Smooth muscle cell (in vitro differentiated cells): ENCODE measurements at regions not wholly inside any gene's neighbourhood (a gene's known extent, or its start where the extent isn't known, plus 50 kb on each side); places are given as distances from the start of the nearest gene placed in this dataset.

Experiments used
- DNase-seq: peaks from one replicate; lab custom pipeline; 2025; ENCODE audit not compliant: unreplicated experiment; lab: John Stamatoyannopoulos, UW
- H2AFZ ChIP-seq: fragments of 200-600 bp; sonication (generic); 2 replicates; pipeline ENCODE4 v1.6.0; 2016; ENCODE audit warnings: antibody characterized with exemption, low read depth, mild to moderate bottlenecking
- H3F3A ChIP-seq: fragments of 200-600 bp; sonication (generic); 2 replicates; pipeline ENCODE4 v1.6.0; 2017; ENCODE audit warnings: antibody characterized with exemption, low read depth
- H3K27ac ChIP-seq: fragments of 200-600 bp; sonication (generic); 2 replicates; pipeline ENCODE4 v1.5.1; 2016; ENCODE audit warnings: low read depth, mild to moderate bottlenecking
- H3K27me3 ChIP-seq: fragments of 200-600 bp; sonication (generic); 2 replicates; pipeline ENCODE4 v1.6.1; 2016; ENCODE audit warnings: low read depth, mild to moderate bottlenecking
- H3K36me3 ChIP-seq: fragments of 200-600 bp; sonication (generic); 2 replicates; pipeline ENCODE4 v1.5.1; 2016; ENCODE audit warnings: low read depth
- H3K4me1 ChIP-seq: fragments of 200-600 bp; sonication (generic); 2 replicates; pipeline ENCODE4 v1.5.1; 2016; ENCODE audit warnings: low read depth
- H3K4me2 ChIP-seq: fragments of 200-600 bp; sonication (generic); 2 replicates; pipeline ENCODE4 v1.6.0; 2016; ENCODE audit warnings: mild to moderate bottlenecking
- H3K4me3 ChIP-seq: fragments of 200-600 bp; sonication (generic); 2 replicates; pipeline ENCODE4 v1.5.1; 2016; ENCODE audit warnings: mild to moderate bottlenecking
- H3K79me2 ChIP-seq: fragments of 200-600 bp; sonication (generic); 2 replicates; pipeline ENCODE4 v1.6.0; 2016; ENCODE audit warnings: low read depth, mild to moderate bottlenecking
- H3K9ac ChIP-seq: fragments of 200-600 bp; sonication (generic); 2 replicates; pipeline ENCODE4 v1.6.0; 2016; ENCODE audit warnings: low read depth
- H3K9me3 ChIP-seq: fragments of 200-600 bp; sonication (generic); replicated peaks from 2 replicates; pipeline ENCODE4 v1.5.1; 2016; ENCODE audit warnings: low read depth
- H4K20me1 ChIP-seq: fragments of 200-600 bp; sonication (generic); 2 replicates; pipeline ENCODE4 v1.6.0; 2016; ENCODE audit warnings: low read depth
- WGBS: methylation state at CpG from one replicate; pipeline ENCODE4 v1.1.7; 2016; ENCODE audit warnings: low lambda C conversion rate; 5-methylcytosine and 5-hydroxymethylcytosine counted together
- TF ChIP-seq, protein P1 (sequence below): fragments of 200-600 bp; sonication (generic); IDR thresholded peaks from 2 replicates; pipeline ENCODE4 v1.5.1; 2017; ENCODE audit warnings: borderline replicate concordance, mild to moderate bottlenecking, antibody characterized with exemption; ENCODE audit not compliant: insufficient read depth, poor library complexity, severe bottlenecking

DNA sequence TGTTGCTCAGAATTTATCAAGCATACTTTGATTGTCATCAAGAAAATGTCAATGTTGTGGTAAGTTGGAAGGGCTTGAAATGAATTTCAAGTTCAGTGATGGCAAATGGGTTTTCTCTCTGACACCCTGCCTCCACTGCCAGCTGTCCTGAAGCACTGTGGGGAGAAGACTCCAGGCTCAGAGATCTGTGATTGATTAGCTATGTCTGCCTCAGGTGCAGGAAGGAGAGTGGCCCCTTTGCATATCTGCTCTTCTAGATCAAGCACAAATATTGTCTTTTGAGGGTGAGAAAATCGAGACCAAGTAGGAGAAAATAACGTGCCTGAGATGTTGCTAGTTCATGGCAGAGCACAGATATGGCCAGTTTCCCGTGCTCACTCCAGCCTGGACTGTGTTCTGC, 178.8 kb upstream of the GLI2 start:
- Histone ChIP-seq H3K9me3 (no peaks in the 10 kb centered on the region), H3K9ac (no peak overlapping the region), H3K4me2 (no peak overlapping the region), H2AFZ (no peak overlapping the region), H4K20me1 (no peaks in the 10 kb centered on the region), H3K79me2 (no peaks in the 10 kb centered on the region), H3K36me3 (no peaks in the 10 kb centered on the region), H3K4me3 (no peak overlapping the region), H3K4me1 (peaks cover 7% of the 10 kb centered on the region), H3F3A (peaks cover 10% of the 10 kb centered on the region), H3K27ac (no peak overlapping the region), H3K27me3 (peaks cover 5% of the 10 kb centered on the region)
- 66% methylated on average over 3 of the region's 3 CpGs for WGBS
- no peak for DNase-seq
- TF ChIP-seq, protein P1, sequence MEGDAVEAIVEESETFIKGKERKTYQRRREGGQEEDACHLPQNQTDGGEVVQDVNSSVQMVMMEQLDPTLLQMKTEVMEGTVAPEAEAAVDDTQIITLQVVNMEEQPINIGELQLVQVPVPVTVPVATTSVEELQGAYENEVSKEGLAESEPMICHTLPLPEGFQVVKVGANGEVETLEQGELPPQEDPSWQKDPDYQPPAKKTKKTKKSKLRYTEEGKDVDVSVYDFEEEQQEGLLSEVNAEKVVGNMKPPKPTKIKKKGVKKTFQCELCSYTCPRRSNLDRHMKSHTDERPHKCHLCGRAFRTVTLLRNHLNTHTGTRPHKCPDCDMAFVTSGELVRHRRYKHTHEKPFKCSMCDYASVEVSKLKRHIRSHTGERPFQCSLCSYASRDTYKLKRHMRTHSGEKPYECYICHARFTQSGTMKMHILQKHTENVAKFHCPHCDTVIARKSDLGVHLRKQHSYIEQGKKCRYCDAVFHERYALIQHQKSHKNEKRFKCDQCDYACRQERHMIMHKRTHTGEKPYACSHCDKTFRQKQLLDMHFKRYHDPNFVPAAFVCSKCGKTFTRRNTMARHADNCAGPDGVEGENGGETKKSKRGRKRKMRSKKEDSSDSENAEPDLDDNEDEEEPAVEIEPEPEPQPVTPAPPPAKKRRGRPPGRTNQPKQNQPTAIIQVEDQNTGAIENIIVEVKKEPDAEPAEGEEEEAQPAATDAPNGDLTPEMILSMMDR, result no peak

GRCh38 chr2:120558847-120559246, 176.8 kb upstream of the GLI2 start:
- TF ChIP-seq, protein P1, result no peak
- H2AFZ ChIP-seq, result no peak overlapping the region
- no peaks in the 10 kb centered on the region for H3K9me3 ChIP-seq
- H3K9ac ChIP-seq, result peak overlapping the region; percentile 77
- peaks cover 10% of the 10 kb centered on the region for H3F3A ChIP-seq
- no peaks in the 10 kb centered on the region for H4K20me1 ChIP-seq
- H3K27me3 ChIP-seq, result peaks cover 5% of the 10 kb centered on the region
- no peak overlapping the region for H3K4me3 ChIP-seq
- peak overlapping the region; percentile 28 for H3K4me2 ChIP-seq
- H3K36me3 ChIP-seq, result no peaks in the 10 kb centered on the region
- H3K4me1 ChIP-seq, result peaks cover 7% of the 10 kb centered on the region
- H3K79me2 ChIP-seq, result no peaks in the 10 kb centered on the region
- 41% methylated on average over 3 of the region's 3 CpGs for WGBS
- H3K27ac ChIP-seq, result peak overlapping the region; percentile 99
- no peak for DNase-seq

DNA sequence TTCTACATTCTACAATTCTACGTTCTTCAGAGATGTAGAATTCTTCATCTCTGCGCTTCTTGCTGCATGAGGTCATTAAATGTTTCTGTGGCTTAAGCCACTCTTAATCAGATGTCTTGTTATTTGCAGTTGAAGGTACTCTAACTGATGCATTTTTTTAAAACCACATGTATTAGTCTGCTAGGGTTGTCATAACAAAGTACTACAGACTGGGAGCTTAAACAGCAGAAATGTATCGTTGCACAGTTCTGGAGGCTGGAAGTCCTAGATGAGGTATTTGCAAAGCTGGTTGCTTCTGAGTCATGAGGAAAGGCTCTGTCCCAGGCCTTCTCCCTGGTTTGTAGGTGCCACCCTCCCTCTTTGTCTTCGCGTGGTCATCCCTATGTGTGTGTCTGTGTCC, 176.3 kb upstream of the GLI2 start:
- no peak for DNase-seq
- Histone ChIP-seq H3K4me2 (peak overlapping the region; percentile 49), H2AFZ (no peak overlapping the region)

DNA sequence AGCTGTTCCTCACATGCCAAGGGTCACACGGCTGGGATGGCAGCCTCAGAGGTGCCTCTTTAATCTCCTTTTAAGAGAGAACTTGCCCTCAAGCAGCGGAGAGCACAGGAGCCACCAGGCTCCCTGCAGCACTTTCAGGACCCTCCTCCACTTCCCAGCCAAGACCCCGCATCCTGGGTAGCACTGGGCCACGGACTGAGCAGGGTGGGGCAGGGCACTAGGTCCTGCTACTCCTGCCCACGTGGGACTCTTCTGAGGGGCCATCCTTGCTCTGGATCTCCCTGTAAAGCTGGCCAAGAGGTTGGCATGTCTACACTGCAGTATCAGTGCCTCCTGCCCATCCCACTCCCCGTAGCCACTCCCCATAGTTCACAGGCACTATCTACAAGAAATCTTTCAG, 175.3 kb upstream of the GLI2 start:
- Histone ChIP-seq H3K36me3 (no peaks in the 10 kb centered on the region), H3K9ac (peak overlapping the region; percentile 89), H3K27ac (peak overlapping the region; percentile 99), H3K4me3 (no peak overlapping the region), H3K27me3 (no peaks in the 10 kb centered on the region), H3K9me3 (no peaks in the 10 kb centered on the region), H3K4me1 (peaks cover 12% of the 10 kb centered on the region), H4K20me1 (no peaks in the 10 kb centered on the region), H2AFZ (no peak overlapping the region), H3F3A (peaks cover 10% of the 10 kb centered on the region), H3K4me2 (peak overlapping the region; percentile 49), H3K79me2 (no peaks in the 10 kb centered on the region)
- TF ChIP-seq, protein P1, result no peak
- WGBS, result 76% methylated on average over 6 of the region's 6 CpGs
- no peak for DNase-seq

More for the DNA sequence above, 176.3 kb upstream of the GLI2 start:
- TF ChIP-seq, protein P1, result no peak
- Histone ChIP-seq H3K9me3 (no peaks in the 10 kb centered on the region), H3F3A (peaks cover 10% of the 10 kb centered on the region), H3K27me3 (peaks cover 3% of the 10 kb centered on the region), H3K9ac (peak overlapping the region; percentile 89), H3K79me2 (no peaks in the 10 kb centered on the region), H3K4me3 (no peak overlapping the region), H3K36me3 (no peaks in the 10 kb centered on the region), H3K27ac (peak overlapping the region; percentile 99), H4K20me1 (no peaks in the 10 kb centered on the region), H3K4me1 (peaks cover 7% of the 10 kb centered on the region)
- 15% methylated on average over 5 of the region's 5 CpGs for WGBS
